HCT116 (cell line): ENCODE measurements at regions not wholly inside any gene's neighbourhood (a gene's known extent, or its start where the extent isn't known, plus 50 kb on each side); places are given as distances from the start of the nearest gene placed in this dataset.

Experiments
- ATAC-seq: fragments of 200-7000 bp; cut with Tn5 transposase; 2 replicates; pipeline ENCODE4 v1.9.1; 2020; ENCODE audit warnings: mild to moderate bottlenecking, moderate library complexity
- BruUV-seq: library from RNA; stranded (reverse); fragments of 400-500 nt; replicated peaks from 2 replicates; lab custom pipeline; 2021; lab: Mats Ljungman, UMichigan
- CTCF ChIA-PET: fragments of 300-600 bp; sonication (Branson Sonifier 250); formaldehyde crosslinking; loops from one replicate; lab custom pipeline; 2021; ENCODE audit warnings: antibody characterized with exemption; lab: Charles Lee
- POLR2A ChIA-PET: fragments of 300-600, 350-600 bp; sonication (Branson Sonifier 250); formaldehyde crosslinking; loops from one replicate; lab custom pipeline; 2021; ENCODE audit warnings: antibody characterized with exemption; lab: Charles Lee
- RAD21 ChIA-PET, 2 experiments: fragments of 300-600 bp; sonication (Branson Sonifier 250); formaldehyde crosslinking; loops; one replicate each; lab custom pipeline; 2023; ENCODE audit warnings: low total read pairs in 2 of 2; ENCODE audit not compliant: uncharacterized antibody in 2 of 2, unreplicated experiment in 2 of 2, low non-redundant PET in 1 of 2; lab: Charles Lee
- DNase-seq: peaks from one replicate; pipeline ENCODE4 v3.0.0-alpha.2; 2010; ENCODE audit warnings: low read depth, low spot score
- H2AFZ ChIP-seq: fragments of 200-600 bp; shearing (Covaris generic), sonication (generic); 2 replicates; pipeline ENCODE4 v1.6.1; 2017; ENCODE audit warnings: low read depth, mixed run types, mixed read lengths, antibody characterized with exemption, low read length; ENCODE audit not compliant: poor library complexity, severe bottlenecking
- H3K27ac ChIP-seq: 2 replicates; pipeline ENCODE4 v1.5.1; 2012; ENCODE audit warnings: low read depth, low read length
- H3K27me3 ChIP-seq: fragments of 200-600 bp; sonication (generic); 2 replicates; pipeline ENCODE4 v1.6.1; 2016; ENCODE audit warnings: mixed run types, low read length, mixed read lengths; ENCODE audit not compliant: insufficient read depth
- H3K36me3 ChIP-seq, 2 experiments: fragments of 200-500 bp in 1 of 2; fragments of 200-600 bp in 1 of 2; sonication (Bioruptor generic) in 1 of 2; sonication (generic) in 1 of 2; 2 replicates each; pipeline versions ENCODE4 v1.5.1 to v1.6.1; 2014 to 2016; ENCODE audit warnings: low read length in 2 of 2, inconsistent platforms in 1 of 2, mixed read lengths in 1 of 2, mixed run types in 1 of 2; ENCODE audit not compliant: insufficient read depth in 2 of 2, control insufficient read depth in 1 of 2
- H3K4me1 ChIP-seq, 2 experiments: fragments of 200-600 bp in 1 of 2; sonication (generic) in 1 of 2; 2 replicates each; pipeline versions ENCODE4 v1.5.1 to v1.6.1; 2012 to 2017; ENCODE audit warnings: low read length in 2 of 2, inconsistent platforms in 1 of 2, mild to moderate bottlenecking in 1 of 2, mixed read lengths in 1 of 2, mixed run types in 1 of 2, moderate library complexity in 1 of 2; ENCODE audit not compliant: insufficient read depth in 2 of 2, control insufficient read depth in 1 of 2
- H3K4me2 ChIP-seq: fragments of 200-600 bp; sonication (generic); 2 replicates; pipeline ENCODE4 v1.6.1; 2017; ENCODE audit warnings: mixed run types, low read length, mixed read lengths
- H3K4me3 ChIP-seq, 2 experiments: fragments of 200-600 bp in 1 of 2; sonication (generic) in 1 of 2; replicated peaks in 1 of 2; 2 replicates each; pipeline ENCODE4 v1.5.1; 2011 to 2016; ENCODE audit warnings: low read length in 2 of 2, control low read depth in 1 of 2, low read depth in 1 of 2, mild to moderate bottlenecking in 1 of 2, mixed read lengths in 1 of 2, mixed run types in 1 of 2
- H3K79me2 ChIP-seq: fragments of 200-600 bp; sonication (generic); 2 replicates; pipeline ENCODE4 v1.6.1; 2017; ENCODE audit warnings: mild to moderate bottlenecking, mixed run types, low read length, moderate library complexity, mixed read lengths; ENCODE audit not compliant: insufficient read depth
- H3K9ac ChIP-seq: fragments of 200-600 bp; sonication (generic); 2 replicates; pipeline ENCODE4 v1.6.1; 2016; ENCODE audit warnings: low read length, mixed read lengths
- H3K9me2 ChIP-seq: fragments of 200-600 bp; sonication (generic), shearing (Covaris generic); 2 replicates; pipeline ENCODE4 v1.6.1; 2017; ENCODE audit warnings: mixed run types, mild to moderate bottlenecking, moderate library complexity; ENCODE audit not compliant: insufficient read depth
- H3K9me3 ChIP-seq, 2 experiments: fragments of 200-500 bp in 1 of 2; fragments of 200-600 bp in 1 of 2; sonication (Bioruptor generic) in 1 of 2; sonication (generic) in 1 of 2; 2 replicates each; pipeline ENCODE4 v1.6.1; 2014 to 2017; ENCODE audit warnings: low read length in 2 of 2, mixed read lengths in 2 of 2, inconsistent platforms in 1 of 2, low read depth in 1 of 2, mild to moderate bottlenecking in 1 of 2, mixed run types in 1 of 2, moderate library complexity in 1 of 2; ENCODE audit not compliant: control insufficient read depth in 1 of 2, insufficient read depth in 1 of 2
- H4K20me1 ChIP-seq: fragments of 200-600 bp; sonication (generic), shearing (Covaris generic); 2 replicates; pipeline ENCODE4 v1.6.1; 2017; ENCODE audit warnings: mixed run types, mild to moderate bottlenecking, moderate library complexity; ENCODE audit not compliant: insufficient read depth
- CBX3 ChIP-seq: IDR thresholded peaks from 2 replicates; pipeline ENCODE4 v1.6.1; 2012; ENCODE audit warnings: low read depth
- EZH2phosphoT487 ChIP-seq: fragments of 200-600 bp; IDR thresholded peaks from 2 replicates; pipeline ENCODE4 v1.6.1; 2018; ENCODE audit warnings: antibody characterized with exemption, borderline replicate concordance
- POLR2A ChIP-seq: IDR thresholded peaks from 2 replicates; pipeline ENCODE4 v1.7.0; 2011; ENCODE audit warnings: borderline replicate concordance; ENCODE audit not compliant: insufficient read depth, insufficient read length; ENCODE audit errors: extremely low read depth
- RAD21 ChIP-seq: IDR thresholded peaks from 2 replicates; pipeline ENCODE4 v1.6.1; 2012; ENCODE audit warnings: low read depth, mild to moderate bottlenecking
- SIN3A ChIP-seq: IDR thresholded peaks from 2 replicates; pipeline ENCODE4 v1.6.1; 2012; ENCODE audit warnings: low read depth
- YY1 ChIP-seq: IDR thresholded peaks from 2 replicates; pipeline ENCODE4 v1.6.1; 2011; ENCODE audit warnings: low read length, low read depth, moderate library complexity, mild to moderate bottlenecking; ENCODE audit not compliant: insufficient replicate concordance; ENCODE audit errors: extremely low read depth
- ZFX ChIP-seq: fragments of 450-650 bp; IDR thresholded peaks from 2 replicates; pipeline ENCODE4 v1.6.1; 2017
- ZNF274 ChIP-seq: fragments of 200-500 bp; sonication (Bioruptor generic); IDR thresholded peaks from 2 replicates; pipeline ENCODE4 v1.6.1; 2014; ENCODE audit warnings: mild to moderate bottlenecking, low read depth, low read length, inconsistent platforms
- intact Hi-C: fragments of 100-400 bp; cut with micrococcal nuclease; formaldehyde crosslinking; loops from 2 replicates; pipeline ENCODE4 v1.10.0; 2022
- TF ChIP-seq, protein P1 (sequence below): IDR thresholded peaks from 2 replicates; pipeline ENCODE4 v1.6.1; 2012; ENCODE audit warnings: low read depth
- TF ChIP-seq, protein P2 (sequence below): IDR thresholded peaks from 2 replicates; pipeline ENCODE4 v1.6.1; 2011; ENCODE audit warnings: mild to moderate bottlenecking, low read length, moderate library complexity; ENCODE audit not compliant: insufficient replicate concordance; ENCODE audit errors: extremely low read depth

DNA sequence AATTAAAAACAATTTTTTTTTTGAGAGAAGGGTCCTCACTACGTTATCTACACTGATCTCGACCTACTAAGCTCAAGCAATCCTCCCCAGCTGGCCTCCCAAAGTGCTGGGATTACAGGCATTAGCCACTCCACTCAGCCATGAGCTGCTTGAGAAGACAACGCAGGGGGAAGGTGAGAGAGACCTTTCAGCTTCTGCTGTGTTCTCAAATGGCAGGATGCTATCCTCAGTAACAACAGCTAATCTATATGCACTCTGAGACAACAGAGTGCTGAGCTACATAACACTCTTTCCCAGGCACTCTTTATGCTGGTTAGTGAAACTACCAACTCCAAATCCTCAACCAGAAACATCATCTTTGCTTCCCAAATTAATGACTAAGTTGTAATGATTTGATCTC, 526.1 kb downstream of the CCER1 start:
- DNase-seq: no peak
- no peak overlapping the region for H2AFZ ChIP-seq
- H3K9me2 ChIP-seq: no peaks in the 10 kb centered on the region
- H4K20me1 ChIP-seq: no peaks in the 10 kb centered on the region
- ATAC-seq: no peak
- H3K9me3 ChIP-seq: no peaks in the 10 kb centered on the region
- ChIA-PET CTCF (interaction anchor here (0.6 kb wide), 1 partner anchor 516 kb away, joined by 3 read pairs; no protein-coding TSS in a partner anchor), POLR2A (no interaction called here), RAD21 (no interaction called here)
- no TSS peak for BruUV-seq
- TF ChIP-seq ZNF274 (no peak), YY1 (no peak), CBX3 (no peak), EZH2phosphoT487 (no peak), RAD21 (no peak), POLR2A (no peak), ZFX (no peak), SIN3A (no peak)
- TF ChIP-seq, protein P1, sequence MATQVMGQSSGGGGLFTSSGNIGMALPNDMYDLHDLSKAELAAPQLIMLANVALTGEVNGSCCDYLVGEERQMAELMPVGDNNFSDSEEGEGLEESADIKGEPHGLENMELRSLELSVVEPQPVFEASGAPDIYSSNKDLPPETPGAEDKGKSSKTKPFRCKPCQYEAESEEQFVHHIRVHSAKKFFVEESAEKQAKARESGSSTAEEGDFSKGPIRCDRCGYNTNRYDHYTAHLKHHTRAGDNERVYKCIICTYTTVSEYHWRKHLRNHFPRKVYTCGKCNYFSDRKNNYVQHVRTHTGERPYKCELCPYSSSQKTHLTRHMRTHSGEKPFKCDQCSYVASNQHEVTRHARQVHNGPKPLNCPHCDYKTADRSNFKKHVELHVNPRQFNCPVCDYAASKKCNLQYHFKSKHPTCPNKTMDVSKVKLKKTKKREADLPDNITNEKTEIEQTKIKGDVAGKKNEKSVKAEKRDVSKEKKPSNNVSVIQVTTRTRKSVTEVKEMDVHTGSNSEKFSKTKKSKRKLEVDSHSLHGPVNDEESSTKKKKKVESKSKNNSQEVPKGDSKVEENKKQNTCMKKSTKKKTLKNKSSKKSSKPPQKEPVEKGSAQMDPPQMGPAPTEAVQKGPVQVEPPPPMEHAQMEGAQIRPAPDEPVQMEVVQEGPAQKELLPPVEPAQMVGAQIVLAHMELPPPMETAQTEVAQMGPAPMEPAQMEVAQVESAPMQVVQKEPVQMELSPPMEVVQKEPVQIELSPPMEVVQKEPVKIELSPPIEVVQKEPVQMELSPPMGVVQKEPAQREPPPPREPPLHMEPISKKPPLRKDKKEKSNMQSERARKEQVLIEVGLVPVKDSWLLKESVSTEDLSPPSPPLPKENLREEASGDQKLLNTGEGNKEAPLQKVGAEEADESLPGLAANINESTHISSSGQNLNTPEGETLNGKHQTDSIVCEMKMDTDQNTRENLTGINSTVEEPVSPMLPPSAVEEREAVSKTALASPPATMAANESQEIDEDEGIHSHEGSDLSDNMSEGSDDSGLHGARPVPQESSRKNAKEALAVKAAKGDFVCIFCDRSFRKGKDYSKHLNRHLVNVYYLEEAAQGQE: no peak
- TF ChIP-seq, protein P2, sequence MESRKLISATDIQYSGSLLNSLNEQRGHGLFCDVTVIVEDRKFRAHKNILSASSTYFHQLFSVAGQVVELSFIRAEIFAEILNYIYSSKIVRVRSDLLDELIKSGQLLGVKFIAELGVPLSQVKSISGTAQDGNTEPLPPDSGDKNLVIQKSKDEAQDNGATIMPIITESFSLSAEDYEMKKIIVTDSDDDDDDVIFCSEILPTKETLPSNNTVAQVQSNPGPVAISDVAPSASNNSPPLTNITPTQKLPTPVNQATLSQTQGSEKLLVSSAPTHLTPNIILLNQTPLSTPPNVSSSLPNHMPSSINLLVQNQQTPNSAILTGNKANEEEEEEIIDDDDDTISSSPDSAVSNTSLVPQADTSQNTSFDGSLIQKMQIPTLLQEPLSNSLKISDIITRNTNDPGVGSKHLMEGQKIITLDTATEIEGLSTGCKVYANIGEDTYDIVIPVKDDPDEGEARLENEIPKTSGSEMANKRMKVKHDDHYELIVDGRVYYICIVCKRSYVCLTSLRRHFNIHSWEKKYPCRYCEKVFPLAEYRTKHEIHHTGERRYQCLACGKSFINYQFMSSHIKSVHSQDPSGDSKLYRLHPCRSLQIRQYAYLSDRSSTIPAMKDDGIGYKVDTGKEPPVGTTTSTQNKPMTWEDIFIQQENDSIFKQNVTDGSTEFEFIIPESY: no peak
- no peaks in the 10 kb centered on the region for H3K79me2 ChIP-seq
- no peak overlapping the region for H3K4me2 ChIP-seq
- H3K9ac ChIP-seq: no peak overlapping the region
- no peaks in the 10 kb centered on the region for H3K36me3 ChIP-seq
- no peak overlapping the region for H3K27ac ChIP-seq
- no peaks in the 10 kb centered on the region for H3K4me1 ChIP-seq
- H3K27me3 ChIP-seq: no peaks in the 10 kb centered on the region
- intact Hi-C loops: no loop called here
- H3K4me3 ChIP-seq: no peak overlapping the region
